ENCODE measurements at regions not wholly inside any gene's neighbourhood (a gene's known extent, or its start where the extent isn't known, plus 50 kb on each side); places are given as distances from the start of the nearest gene placed in this dataset.
A peak's percentile ranks its signal among the peaks of the same experiment; 100 is the strongest.

GRCh38 chr13:112229992-112230872 is 145.9 kb upstream of the SPACA7 start:
- Histone ChIP-seq H3K27ac (ENCODE audit: low read length) (peak overlapping the region; percentile 19), H2AFZ (ENCODE audit: low read depth, low read length) (no peak overlapping the region), H3F3A (ENCODE audit: insufficient read depth, low read length, poor library complexity, severe bottlenecking) (no peaks in the 10 kb centered on the region), H4K20me1 (ENCODE audit: insufficient read depth) (no peaks in the 10 kb centered on the region), H3K4me3 (ENCODE audit: low read length) (no peak overlapping the region), H3K9ac (ENCODE audit: low read length) (no peak overlapping the region), H3K9me2 (ENCODE audit: insufficient read depth, low read length) (no peaks in the 10 kb centered on the region), H3K36me3 (ENCODE audit: insufficient read depth, low read length) (no peaks in the 10 kb centered on the region), H3K9me3 (ENCODE audit: low read length) (no peaks in the 10 kb centered on the region), H3K79me2 (replicated peaks; ENCODE audit: insufficient read depth, low read length) (no peaks in the 10 kb centered on the region), H3K27me3 (ENCODE audit: insufficient read depth, low read depth, low read length) (no peaks in the 10 kb centered on the region), H3K4me2 (ENCODE audit: low read length) (no peak overlapping the region)
- TF ChIP-seq, protein P1, sequence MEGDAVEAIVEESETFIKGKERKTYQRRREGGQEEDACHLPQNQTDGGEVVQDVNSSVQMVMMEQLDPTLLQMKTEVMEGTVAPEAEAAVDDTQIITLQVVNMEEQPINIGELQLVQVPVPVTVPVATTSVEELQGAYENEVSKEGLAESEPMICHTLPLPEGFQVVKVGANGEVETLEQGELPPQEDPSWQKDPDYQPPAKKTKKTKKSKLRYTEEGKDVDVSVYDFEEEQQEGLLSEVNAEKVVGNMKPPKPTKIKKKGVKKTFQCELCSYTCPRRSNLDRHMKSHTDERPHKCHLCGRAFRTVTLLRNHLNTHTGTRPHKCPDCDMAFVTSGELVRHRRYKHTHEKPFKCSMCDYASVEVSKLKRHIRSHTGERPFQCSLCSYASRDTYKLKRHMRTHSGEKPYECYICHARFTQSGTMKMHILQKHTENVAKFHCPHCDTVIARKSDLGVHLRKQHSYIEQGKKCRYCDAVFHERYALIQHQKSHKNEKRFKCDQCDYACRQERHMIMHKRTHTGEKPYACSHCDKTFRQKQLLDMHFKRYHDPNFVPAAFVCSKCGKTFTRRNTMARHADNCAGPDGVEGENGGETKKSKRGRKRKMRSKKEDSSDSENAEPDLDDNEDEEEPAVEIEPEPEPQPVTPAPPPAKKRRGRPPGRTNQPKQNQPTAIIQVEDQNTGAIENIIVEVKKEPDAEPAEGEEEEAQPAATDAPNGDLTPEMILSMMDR (IDR thresholded peaks at IDR 0.05; ENCODE audit: poor library complexity, severe bottlenecking) = no peak
- TF ChIP-seq SMC3 (conservative IDR thresholded peaks at IDR 0.05; ENCODE audit: poor library complexity) (no peak), POLR2AphosphoS5 (IDR thresholded peaks at IDR 0.05) (no peak), MXI1 (conservative IDR thresholded peaks at IDR 0.05; ENCODE audit: poor library complexity, severe bottlenecking) (no peak), EZH2 (IDR thresholded peaks at IDR 0.05; ENCODE audit: borderline replicate concordance, insufficient read depth, low read length, poor library complexity, severe bottlenecking) (no peak), TAF1 (IDR thresholded peaks at IDR 0.05; ENCODE audit: low read depth) (no peak), RAD21 (conservative IDR thresholded peaks at IDR 0.05) (no peak), EP300 (conservative IDR thresholded peaks at IDR 0.05; ENCODE audit: poor library complexity, severe bottlenecking) (no peak)
- TF ChIP-seq, protein P2, sequence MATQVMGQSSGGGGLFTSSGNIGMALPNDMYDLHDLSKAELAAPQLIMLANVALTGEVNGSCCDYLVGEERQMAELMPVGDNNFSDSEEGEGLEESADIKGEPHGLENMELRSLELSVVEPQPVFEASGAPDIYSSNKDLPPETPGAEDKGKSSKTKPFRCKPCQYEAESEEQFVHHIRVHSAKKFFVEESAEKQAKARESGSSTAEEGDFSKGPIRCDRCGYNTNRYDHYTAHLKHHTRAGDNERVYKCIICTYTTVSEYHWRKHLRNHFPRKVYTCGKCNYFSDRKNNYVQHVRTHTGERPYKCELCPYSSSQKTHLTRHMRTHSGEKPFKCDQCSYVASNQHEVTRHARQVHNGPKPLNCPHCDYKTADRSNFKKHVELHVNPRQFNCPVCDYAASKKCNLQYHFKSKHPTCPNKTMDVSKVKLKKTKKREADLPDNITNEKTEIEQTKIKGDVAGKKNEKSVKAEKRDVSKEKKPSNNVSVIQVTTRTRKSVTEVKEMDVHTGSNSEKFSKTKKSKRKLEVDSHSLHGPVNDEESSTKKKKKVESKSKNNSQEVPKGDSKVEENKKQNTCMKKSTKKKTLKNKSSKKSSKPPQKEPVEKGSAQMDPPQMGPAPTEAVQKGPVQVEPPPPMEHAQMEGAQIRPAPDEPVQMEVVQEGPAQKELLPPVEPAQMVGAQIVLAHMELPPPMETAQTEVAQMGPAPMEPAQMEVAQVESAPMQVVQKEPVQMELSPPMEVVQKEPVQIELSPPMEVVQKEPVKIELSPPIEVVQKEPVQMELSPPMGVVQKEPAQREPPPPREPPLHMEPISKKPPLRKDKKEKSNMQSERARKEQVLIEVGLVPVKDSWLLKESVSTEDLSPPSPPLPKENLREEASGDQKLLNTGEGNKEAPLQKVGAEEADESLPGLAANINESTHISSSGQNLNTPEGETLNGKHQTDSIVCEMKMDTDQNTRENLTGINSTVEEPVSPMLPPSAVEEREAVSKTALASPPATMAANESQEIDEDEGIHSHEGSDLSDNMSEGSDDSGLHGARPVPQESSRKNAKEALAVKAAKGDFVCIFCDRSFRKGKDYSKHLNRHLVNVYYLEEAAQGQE (IDR thresholded peaks at IDR 0.05; ENCODE audit: borderline replicate concordance) = no peak

DNA sequence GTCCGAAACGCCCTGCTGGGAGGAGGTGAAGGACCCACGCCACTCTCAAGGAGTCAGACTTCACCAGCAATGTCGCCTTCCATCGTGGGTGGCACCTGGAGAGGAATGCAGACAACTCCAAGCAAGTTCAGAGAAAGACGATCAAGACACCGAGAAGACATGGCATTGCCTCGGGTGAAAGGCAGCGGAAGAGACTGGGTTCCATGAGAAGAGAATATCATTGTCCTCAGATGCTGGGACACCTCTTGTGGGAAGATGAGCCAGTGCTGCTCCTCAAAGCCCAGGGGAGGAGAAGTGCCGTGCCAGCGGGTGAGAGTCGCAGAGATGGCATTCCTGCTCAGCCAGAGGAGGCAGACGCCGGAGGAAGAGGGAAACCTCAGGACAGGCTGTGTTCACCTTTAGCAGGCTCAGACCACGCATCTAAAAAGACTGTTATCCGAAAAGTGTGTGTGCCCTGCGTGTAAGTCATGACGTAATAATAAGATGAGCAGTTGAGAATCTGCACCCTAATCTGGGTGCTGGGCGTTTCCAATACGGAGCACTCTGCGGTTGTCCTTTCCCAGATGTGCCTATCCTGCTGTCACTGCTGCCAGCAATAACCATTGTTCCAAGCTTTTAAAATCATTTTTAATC is 144.6 kb upstream of the SPACA7 start:
- no peak overlapping the region for H3K4me2 ChIP-seq (ENCODE audit: low read length)
- H3K27ac ChIP-seq (ENCODE audit: low read length) = no peak overlapping the region
- no peak overlapping the region for H3K4me3 ChIP-seq (ENCODE audit: low read length)
- no peaks in the 10 kb centered on the region for H3K9me3 ChIP-seq (ENCODE audit: low read length)
- H3K9ac ChIP-seq (ENCODE audit: low read length) = no peak overlapping the region
- no peaks in the 10 kb centered on the region for H3K27me3 ChIP-seq (ENCODE audit: insufficient read depth, low read depth, low read length)
- H2AFZ ChIP-seq (ENCODE audit: low read depth, low read length) = no peak overlapping the region
- no peaks in the 10 kb centered on the region for H3K79me2 ChIP-seq (replicated peaks; ENCODE audit: insufficient read depth, low read length)
- H3K36me3 ChIP-seq (ENCODE audit: insufficient read depth, low read length) = no peaks in the 10 kb centered on the region
- no peaks in the 10 kb centered on the region for H4K20me1 ChIP-seq (ENCODE audit: insufficient read depth)
- H3F3A ChIP-seq (ENCODE audit: insufficient read depth, low read length, poor library complexity, severe bottlenecking) = no peaks in the 10 kb centered on the region
- H3K9me2 ChIP-seq (ENCODE audit: insufficient read depth, low read length) = no peaks in the 10 kb centered on the region
- TF ChIP-seq, protein P1 (IDR thresholded peaks at IDR 0.05; ENCODE audit: poor library complexity, severe bottlenecking) = no peak
- TF ChIP-seq MXI1 (conservative IDR thresholded peaks at IDR 0.05; ENCODE audit: poor library complexity, severe bottlenecking) (no peak), POLR2AphosphoS5 (IDR thresholded peaks at IDR 0.05) (no peak), RAD21 (conservative IDR thresholded peaks at IDR 0.05) (no peak), EP300 (conservative IDR thresholded peaks at IDR 0.05; ENCODE audit: poor library complexity, severe bottlenecking) (no peak), SMC3 (conservative IDR thresholded peaks at IDR 0.05; ENCODE audit: poor library complexity) (no peak), TAF1 (IDR thresholded peaks at IDR 0.05; ENCODE audit: low read depth) (no peak), EZH2 (IDR thresholded peaks at IDR 0.05; ENCODE audit: borderline replicate concordance, insufficient read depth, low read length, poor library complexity, severe bottlenecking) (no peak)
- TF ChIP-seq, protein P2 (IDR thresholded peaks at IDR 0.05; ENCODE audit: borderline replicate concordance) = no peak

All from neural cell (in vitro differentiated cells).